ENCODE measurements at regions not wholly inside any gene's neighbourhood (a gene's known extent, or its start where the extent isn't known, plus 50 kb on each side); places are given as distances from the start of the nearest gene placed in this dataset.
"Not testable (repeated sequence)": the region's sequence is repeated elsewhere in the genome, so short reads cannot be mapped to it uniquely, and the experiment has no call there.

GRCh38 chr2:91508816-91509215 is 2817.3 kb downstream of the RPIA start:
- TF ChIP-seq CTCF (IDR thresholded peaks at IDR 0.05); ZFX (IDR thresholded peaks at IDR 0.05; ENCODE audit: borderline replicate concordance): not testable (repeated sequence)
